ENCODE measurements at regions not wholly inside any gene's neighbourhood (a gene's known extent, or its start where the extent isn't known, plus 50 kb on each side); places are given as distances from the start of the nearest gene placed in this dataset.

DNA sequence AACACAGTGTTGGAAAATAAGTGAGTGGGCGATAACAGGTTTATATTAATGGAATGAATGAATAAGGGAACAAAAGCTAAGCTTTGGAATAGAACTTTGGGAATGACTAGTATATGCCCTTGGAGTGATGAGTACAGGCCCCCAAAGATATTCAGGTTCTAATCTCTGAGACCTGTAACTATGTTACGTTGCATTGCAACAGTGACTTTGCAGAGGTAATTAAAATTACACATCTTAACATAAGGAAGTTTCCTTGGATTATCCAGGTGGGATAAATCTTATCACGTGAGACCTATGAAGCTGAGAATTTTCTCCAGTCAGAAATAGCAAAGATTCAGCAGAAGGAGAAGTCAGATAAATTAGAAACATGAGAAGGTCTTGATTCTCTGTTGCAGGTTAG lies 661.5 kb upstream of the LINC00305 start:
- Histone ChIP-seq H3K79me2 (no peaks in the 10 kb centered on the region), H3K27ac (no peak overlapping the region), H3K9me3 (ENCODE audit: low read depth) (no peaks in the 10 kb centered on the region), H3K4me2 (no peak overlapping the region), H3K9me2 (replicated peaks; ENCODE audit: insufficient read depth) (no peaks in the 10 kb centered on the region), H3K4me3 (no peak overlapping the region), H4K20me1 (ENCODE audit: insufficient read depth, poor library complexity, severe bottlenecking) (no peaks in the 10 kb centered on the region), H3K36me3 (replicated peaks; ENCODE audit: insufficient read depth, low read depth) (no peaks in the 10 kb centered on the region), H3K27me3 (no peaks in the 10 kb centered on the region), H2AFZ (no peak overlapping the region), H3K4me1 (ENCODE audit: insufficient read depth) (no peaks in the 10 kb centered on the region)
- 87% methylated on average over 3 of the region's 3 CpGs for WGBS (ENCODE audit: low lambda C conversion rate, missing lambda C conversion rate)
- TF ChIP-seq CTCF (IDR thresholded peaks at IDR 0.05; ENCODE audit: poor library complexity) (no peak), EZH2phosphoT487 (IDR thresholded peaks at IDR 0.05; ENCODE audit: low read depth, severe bottlenecking, unreplicated experiment) (no peak), EZH2 (IDR thresholded peaks at IDR 0.05; ENCODE audit: borderline replicate concordance) (no peak)
- no peak for DNase-seq (ENCODE audit: low spot score)

- no peak overlapping the region for H3K4me3 ChIP-seq
- H3K36me3 ChIP-seq (replicated peaks; ENCODE audit: insufficient read depth, low read depth) = no peaks in the 10 kb centered on the region
- no peaks in the 10 kb centered on the region for H4K20me1 ChIP-seq (ENCODE audit: insufficient read depth, poor library complexity, severe bottlenecking)
- TF ChIP-seq EZH2 (IDR thresholded peaks at IDR 0.05; ENCODE audit: borderline replicate concordance) = no peak
- TF ChIP-seq EZH2phosphoT487 (IDR thresholded peaks at IDR 0.05; ENCODE audit: low read depth, severe bottlenecking, unreplicated experiment) = no peak
- TF ChIP-seq CTCF (IDR thresholded peaks at IDR 0.05; ENCODE audit: poor library complexity) = no peak
- H3K9me3 ChIP-seq (ENCODE audit: low read depth) = no peaks in the 10 kb centered on the region
- H3K27me3 ChIP-seq = no peaks in the 10 kb centered on the region
- WGBS (ENCODE audit: low lambda C conversion rate, missing lambda C conversion rate) = 52% methylated on average over 5 of the region's 5 CpGs
- no peaks in the 10 kb centered on the region for H3K79me2 ChIP-seq
- no peak overlapping the region for H3K27ac ChIP-seq
- H3K9me2 ChIP-seq (replicated peaks; ENCODE audit: insufficient read depth) = no peaks in the 10 kb centered on the region
- no peak overlapping the region for H2AFZ ChIP-seq
- H3K4me1 ChIP-seq (ENCODE audit: insufficient read depth) = no peaks in the 10 kb centered on the region
- no peak for DNase-seq (ENCODE audit: low spot score)
- no peak overlapping the region for H3K4me2 ChIP-seq
Observed at GRCh38 chr18:64809801-64810200, 660.9 kb upstream of the LINC00305 start.

DNA sequence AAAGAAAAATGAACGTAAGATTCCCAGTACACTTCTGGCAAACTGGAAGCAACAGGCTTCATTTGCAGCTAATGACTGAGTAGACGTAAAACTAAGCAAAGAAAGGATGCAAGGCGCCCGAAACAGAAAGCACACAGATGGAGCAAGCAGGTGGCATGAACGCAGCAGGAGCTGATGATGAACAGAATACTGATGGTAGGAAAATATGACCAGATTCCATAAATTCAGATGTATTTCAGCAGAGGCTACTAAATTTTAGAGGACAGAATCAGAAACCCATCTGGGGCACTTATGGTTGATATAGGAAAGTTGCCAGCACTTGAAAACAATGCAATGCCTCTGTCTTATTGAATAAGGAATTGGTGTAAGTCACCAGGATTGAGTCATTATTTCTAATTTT lies 658.7 kb upstream of the LINC00305 start:
- H3K9me3 ChIP-seq (ENCODE audit: low read depth) = no peaks in the 10 kb centered on the region
- 95% methylated on average over 5 of the region's 5 CpGs for WGBS (ENCODE audit: low lambda C conversion rate, missing lambda C conversion rate)

More for the DNA sequence above, 658.7 kb upstream of the LINC00305 start:
- H3K4me1 ChIP-seq (ENCODE audit: insufficient read depth) = no peaks in the 10 kb centered on the region
- H3K9me2 ChIP-seq (replicated peaks; ENCODE audit: insufficient read depth) = no peaks in the 10 kb centered on the region
- DNase-seq (ENCODE audit: low spot score) = no peak
- H3K4me2 ChIP-seq = no peak overlapping the region
- no peak overlapping the region for H3K4me3 ChIP-seq
- no peaks in the 10 kb centered on the region for H4K20me1 ChIP-seq (ENCODE audit: insufficient read depth, poor library complexity, severe bottlenecking)
- H3K36me3 ChIP-seq (replicated peaks; ENCODE audit: insufficient read depth, low read depth) = no peaks in the 10 kb centered on the region
- no peaks in the 10 kb centered on the region for H3K79me2 ChIP-seq
- H3K27me3 ChIP-seq = no peaks in the 10 kb centered on the region
- H2AFZ ChIP-seq = no peak overlapping the region
- H3K27ac ChIP-seq = no peak overlapping the region
- TF ChIP-seq EZH2phosphoT487 (IDR thresholded peaks at IDR 0.05; ENCODE audit: low read depth, severe bottlenecking, unreplicated experiment) (no peak), CTCF (IDR thresholded peaks at IDR 0.05; ENCODE audit: poor library complexity) (no peak), EZH2 (IDR thresholded peaks at IDR 0.05; ENCODE audit: borderline replicate concordance) (no peak)

Data from hepatocyte (in vitro differentiated cells).